ENCODE measurements at regions not wholly inside any gene's neighbourhood (a gene's known extent, or its start where the extent isn't known, plus 50 kb on each side); places are given as distances from the start of the nearest gene placed in this dataset.
"Not testable (repeated sequence)": the region's sequence is repeated elsewhere in the genome, so short reads cannot be mapped to it uniquely, and the experiment has no call there.

DNA sequence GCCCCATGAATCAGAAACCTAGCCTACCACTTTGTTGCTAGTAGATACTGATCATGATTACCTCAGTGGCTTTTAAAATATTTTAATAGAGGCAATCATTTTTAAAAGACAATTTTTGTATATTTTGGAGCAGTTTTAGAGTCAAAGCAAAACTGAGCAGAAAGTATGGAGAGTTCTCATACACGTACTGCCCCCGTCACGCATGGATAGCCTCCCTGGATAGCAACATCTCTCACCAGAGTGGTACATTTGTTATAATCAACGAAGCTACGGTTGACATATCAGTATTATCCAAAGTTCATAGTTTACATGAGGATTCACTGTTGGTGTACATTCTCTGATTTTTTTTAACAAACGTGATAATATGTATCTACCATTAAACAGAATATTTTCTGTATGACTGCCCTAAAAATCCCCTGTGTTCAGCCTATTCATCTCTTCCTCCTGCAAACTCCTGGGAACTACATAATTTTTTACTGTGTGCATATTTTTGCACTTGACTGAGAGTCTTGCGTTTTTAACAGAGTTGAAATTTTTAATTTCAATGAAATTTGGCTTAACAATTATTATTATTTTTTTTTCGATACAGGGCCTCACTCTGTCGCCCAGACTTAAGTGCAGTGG lies 1436.8 kb upstream of the PCDH9 start:
- no peak for DNase-seq (ENCODE audit: low read depth, low spot score)

DNA sequence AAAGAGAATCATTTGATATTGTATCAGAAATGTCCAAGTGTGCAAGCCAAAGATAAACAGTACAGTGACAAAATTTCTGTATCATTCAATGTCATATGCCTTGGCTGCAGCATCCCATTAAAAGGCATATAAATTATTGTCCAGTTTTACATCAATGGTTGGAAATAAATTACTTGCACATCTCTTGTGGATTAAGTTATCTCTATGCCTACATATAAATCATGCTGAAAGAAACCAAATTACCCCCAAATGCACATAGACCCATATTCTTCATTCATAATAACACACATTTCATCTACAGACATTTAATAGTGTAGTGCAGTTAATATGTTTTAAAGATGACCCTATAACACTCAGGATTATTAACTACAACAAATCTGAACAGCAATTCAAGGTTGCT lies 1415.7 kb upstream of the PCDH9 start:
- no peak for DNase-seq (ENCODE audit: low read depth, low spot score)

DNA sequence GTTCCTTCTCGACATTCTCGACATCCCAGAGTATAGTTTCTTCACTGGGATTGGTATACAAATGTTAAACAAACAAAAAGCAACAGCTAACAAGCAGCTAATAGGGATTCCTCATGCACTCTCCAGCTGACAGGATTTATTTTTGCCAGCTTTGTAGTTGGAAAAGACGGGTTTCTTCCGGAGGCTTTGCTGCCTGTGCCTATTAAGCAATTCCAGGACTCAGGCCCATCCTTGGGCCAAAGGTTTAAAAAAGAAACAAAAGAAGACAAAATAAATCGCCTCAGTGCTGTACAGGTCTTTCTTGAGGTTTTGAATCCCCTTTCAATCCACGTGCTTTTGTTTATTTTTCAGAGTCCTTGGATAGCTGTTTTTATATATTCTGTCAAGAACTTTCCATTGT lies 1414.5 kb upstream of the PCDH9 start:
- DNase-seq (ENCODE audit: low read depth, low spot score): no peak

DNA sequence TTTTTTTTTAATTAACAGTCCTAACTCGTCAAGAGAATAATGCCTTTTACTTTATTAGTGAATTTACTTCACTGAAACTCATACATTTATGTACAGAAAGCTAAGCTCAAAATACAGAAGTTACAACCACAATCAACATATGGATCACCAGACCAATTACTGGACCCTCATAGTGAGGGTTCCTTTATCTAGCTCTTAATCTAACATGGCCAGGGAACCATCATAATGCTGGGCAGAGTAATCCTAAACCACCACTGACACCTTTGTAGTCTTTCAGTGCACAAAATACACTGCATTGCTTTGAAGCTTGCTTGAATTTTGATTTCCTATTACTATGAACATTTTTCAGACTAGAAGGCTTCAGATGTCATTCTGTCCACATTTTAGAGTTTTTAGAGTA lies 1406.6 kb upstream of the PCDH9 start:
- DNase-seq (ENCODE audit: low read depth, low spot score): no peak

DNA sequence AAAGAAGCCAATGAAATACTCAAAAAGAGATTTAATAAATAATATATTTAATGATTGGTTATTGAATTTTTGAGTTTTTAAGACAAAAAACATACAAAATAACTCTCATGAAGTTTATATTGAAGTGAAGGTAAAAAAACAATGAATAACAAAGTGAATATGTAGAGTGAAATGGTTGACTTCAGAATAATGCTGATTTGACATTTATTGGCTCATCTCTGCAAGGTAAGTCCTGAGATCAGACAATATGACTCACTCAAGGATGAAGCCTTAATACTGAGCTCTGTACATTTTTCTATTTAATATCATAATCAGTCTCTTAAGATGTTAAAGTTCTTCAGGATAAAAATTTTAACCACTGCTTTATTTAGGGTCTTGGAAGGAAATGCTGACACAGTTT lies 1398.9 kb upstream of the PCDH9 start:
- DNase-seq (ENCODE audit: low read depth, low spot score): no peak

DNA sequence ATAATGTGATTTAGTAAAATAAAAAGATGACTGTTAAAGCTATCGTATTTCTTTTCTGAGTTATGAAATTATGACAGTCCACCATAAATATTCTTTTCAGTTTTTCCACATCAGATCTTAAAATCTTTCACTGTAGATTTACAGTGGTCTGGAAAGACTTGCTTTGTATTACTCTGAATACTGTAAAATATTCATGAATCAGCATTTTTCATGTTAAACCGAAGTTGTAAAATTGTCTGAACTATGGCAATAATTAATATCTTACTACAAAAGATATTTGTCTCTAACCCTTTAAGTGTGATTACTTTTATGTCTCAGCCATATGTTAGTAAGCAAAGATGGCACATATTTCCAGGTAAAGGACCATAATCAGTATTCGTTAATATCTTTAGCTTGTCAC lies 1397.2 kb upstream of the PCDH9 start:
- no peak for DNase-seq (ENCODE audit: low read depth, low spot score)

DNA sequence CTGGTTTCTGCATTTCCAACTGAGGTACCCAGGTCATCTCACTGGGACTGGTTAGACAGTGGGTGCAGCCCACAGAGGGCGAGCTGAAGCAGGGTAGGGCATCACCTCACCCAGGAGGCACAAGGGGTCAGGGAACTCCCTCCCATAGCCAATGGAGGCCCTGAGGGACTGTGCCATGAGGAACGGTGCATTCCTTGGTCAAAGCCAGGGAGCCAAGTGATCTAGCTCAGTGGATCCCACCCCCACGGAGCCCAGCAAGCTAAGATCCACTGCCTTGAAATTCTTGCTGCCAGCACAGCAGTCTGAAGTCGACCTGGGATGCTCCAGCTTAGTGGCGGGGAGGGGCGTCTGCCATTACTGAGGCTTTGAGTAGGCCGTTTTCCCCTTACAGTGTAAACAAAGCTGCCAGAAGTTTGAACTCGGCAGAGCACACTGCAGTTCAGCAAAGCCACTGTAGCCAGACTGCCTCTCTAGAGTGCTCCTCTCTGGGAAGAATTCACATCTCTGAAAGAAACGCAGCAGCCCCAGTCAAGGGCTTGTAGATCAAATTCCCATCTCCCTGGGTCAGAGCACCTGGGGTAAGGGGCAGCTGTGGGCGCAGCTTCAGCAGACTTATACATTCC lies 1386.6 kb upstream of the PCDH9 start:
- no peak for DNase-seq (ENCODE audit: low read depth, low spot score)

DNA sequence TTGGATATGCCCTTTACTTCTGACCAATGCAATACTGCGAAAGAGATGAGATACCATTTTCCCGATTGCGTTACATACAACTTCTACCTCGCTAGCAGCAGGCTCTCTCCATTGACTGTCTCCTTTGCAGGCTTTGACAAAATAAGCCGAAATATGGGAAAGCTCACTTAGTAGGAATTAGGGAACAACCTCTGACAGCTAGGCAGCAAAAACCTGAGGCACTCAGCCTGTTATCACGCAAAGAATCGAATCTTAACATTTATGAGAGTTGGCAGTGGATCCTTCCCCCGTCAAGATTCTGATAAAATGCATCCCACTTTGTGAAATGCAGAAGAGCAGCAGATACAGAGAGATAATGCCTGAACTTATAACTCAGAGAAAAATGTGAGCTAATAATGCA lies 1379.5 kb upstream of the PCDH9 start:
- no peak for DNase-seq (ENCODE audit: low read depth, low spot score)

DNA sequence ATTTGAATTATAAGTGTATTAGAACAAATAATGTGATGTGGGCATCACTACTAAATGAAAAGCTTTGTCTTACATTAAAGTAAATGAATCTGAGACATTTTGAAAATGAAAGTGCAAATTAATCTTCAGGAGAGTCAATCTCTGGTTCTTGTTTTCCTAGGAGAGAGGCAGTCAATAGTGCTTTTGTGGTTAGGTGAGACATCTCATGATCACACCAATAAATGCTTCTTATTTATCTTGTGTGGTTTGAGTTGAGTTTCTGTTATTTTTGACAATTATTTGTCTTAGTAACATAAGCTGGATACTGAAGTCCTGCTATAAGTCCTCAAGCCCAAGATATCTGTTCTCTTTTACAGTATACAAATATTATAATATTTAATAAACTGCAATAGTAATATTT lies 1378.0 kb upstream of the PCDH9 start:
- no peak for DNase-seq (ENCODE audit: low read depth, low spot score)

DNA sequence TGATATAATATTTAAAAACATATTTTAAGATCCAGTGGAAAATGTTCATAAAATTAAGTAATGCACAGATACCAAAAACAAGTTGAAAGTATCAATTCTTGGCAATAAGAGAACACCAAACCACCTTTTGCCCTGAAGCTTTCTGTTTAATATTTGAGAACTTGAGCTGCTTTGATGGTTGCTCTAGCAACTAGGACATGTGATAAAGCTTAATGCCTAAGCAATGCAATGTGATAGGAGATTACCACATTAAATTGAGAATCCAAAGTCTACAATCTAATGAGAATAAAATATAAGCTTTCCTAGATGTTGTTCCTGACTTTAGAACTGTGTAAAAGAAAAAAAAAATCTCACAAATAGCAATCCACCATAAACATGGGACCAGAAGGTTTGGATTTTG lies 1367.5 kb upstream of the PCDH9 start:
- DNase-seq (ENCODE audit: low read depth, low spot score): no peak

DNA sequence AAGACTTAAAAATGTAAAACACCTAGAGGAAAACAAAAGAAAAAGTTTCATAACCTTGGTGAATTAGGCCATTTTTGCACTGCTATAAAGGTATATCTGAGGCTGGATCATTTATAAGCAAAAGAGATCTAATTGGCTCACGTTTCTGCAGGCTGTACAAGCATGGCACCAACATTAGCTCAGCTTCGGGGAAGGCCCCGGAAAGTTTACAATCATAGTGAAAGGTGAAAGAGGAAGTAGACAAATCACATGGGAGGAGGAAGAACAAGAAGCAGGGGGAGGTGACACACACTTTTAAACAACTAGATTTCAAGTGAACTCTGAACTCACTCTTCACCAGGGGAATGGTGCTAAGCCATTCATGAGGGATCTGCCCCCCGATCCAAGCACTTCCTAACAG lies 1358.5 kb upstream of the PCDH9 start:
- no peak for DNase-seq (ENCODE audit: low read depth, low spot score)

DNA sequence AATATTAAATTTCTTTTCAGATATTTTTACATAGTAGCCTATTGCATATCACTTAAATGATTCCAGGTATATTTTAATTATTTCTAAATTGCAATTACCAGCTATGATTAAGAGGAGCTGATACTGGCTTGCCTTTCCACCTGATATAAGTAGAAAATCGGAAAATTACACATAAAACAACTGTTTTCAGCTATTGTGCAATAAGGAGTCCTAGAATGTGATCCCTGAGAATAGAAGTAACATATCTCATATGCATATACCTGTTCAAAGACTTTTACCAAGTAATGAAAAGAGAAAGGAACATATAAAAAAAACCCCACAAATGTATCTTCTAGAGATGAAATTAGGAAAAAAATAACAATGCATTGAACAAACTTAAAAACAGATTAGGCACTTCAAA lies 1354.6 kb upstream of the PCDH9 start:
- DNase-seq (ENCODE audit: low read depth, low spot score): no peak

DNA sequence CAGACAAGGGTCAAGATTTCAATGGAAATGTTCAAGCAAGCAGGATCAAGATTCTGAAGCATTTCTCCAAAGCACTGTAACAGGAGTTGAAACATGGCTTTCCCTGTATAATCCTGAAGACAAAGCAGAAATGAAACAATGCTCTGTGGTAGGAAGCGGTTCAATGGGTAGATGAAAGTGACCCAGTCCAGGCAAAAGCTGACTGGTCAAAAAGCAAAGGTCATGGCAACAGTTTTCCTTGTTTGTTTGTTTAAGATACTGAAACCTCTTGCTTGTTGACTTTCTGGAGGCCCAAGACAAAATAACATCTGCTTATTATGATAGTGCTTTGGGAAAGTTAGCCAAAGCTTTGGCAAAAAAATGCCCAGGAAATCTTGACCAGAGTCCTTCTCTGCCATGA lies 1343.9 kb upstream of the PCDH9 start:
- no peak for DNase-seq (ENCODE audit: low read depth, low spot score)

DNA sequence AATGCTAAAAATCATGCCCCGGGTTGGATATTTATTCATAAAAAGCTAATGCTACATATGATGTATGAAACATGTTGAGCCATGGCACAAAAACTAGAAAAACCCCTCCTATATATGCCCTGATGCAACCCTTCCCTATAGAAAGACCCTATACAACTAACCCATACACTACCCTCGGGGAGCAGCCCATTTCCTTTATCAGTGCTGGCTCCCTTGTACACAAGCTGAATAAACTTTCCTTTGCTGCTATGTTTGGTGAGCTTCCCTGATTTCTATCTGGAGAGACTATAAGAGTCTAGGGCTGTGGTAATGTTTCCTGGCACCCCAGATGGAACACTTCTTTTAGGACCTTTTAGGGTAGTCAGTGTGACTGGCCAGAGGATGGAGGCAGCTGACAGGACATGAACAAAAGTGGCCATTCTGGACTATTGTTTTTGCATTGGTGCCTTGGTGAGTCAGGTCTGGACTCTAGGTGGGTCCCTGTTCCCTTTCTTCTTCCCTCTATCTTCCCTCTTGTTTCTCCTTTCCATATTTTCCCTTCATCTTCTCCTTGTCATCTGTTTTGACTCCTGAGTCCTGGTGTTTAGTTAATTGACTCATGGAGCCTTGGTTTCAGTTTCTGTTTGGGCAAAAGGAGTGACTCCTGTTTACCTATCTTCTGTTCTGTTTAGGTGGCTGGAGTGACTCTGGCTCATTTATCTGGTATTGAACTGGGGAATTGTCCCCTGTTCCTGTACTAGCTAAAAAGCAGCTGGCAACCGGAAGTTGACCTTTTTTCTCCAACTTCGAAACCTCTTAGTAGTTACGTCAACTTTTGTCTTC lies 1321.8 kb upstream of the PCDH9 start:
- DNase-seq (ENCODE audit: low read depth, low spot score): no peak

DNA sequence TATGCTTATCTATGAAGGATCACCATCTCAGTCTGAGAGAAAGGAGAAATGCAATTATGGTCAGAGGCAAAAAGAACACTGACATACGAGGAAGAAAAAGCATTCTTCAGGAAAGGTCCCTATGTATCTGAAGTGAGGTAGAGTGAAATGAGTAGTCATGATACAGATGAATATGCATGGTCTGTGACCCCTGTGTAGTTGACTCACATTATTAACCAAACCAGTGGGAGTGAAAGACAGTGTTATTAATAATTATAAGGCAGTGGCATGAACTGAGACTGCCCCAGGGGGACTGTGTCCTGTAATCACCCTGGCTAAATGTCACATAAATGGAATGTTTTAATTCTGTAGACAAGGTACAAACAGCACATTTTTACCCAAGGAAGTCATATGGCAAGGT lies 1320.2 kb upstream of the PCDH9 start:
- DNase-seq (ENCODE audit: low read depth, low spot score): no peak

DNA sequence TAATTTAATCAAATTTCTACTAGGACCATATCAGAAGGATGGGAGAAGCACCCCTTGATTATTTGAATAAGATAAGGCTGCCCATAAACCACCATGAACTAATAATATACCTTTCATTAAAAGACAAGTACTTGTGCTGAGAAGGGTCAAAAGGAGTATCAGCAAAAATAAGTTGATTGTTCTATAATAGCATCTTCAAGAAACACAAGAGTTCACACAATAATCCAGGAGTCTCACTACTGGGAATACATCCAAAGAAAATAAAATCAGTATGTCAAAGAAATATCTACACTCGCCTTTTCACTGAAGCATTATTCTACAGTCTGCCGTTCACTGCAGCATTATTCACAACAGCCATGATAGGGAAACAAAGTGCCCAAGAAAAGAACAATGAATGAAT lies 1310.1 kb upstream of the PCDH9 start:
- no peak for DNase-seq (ENCODE audit: low read depth, low spot score)

DNA sequence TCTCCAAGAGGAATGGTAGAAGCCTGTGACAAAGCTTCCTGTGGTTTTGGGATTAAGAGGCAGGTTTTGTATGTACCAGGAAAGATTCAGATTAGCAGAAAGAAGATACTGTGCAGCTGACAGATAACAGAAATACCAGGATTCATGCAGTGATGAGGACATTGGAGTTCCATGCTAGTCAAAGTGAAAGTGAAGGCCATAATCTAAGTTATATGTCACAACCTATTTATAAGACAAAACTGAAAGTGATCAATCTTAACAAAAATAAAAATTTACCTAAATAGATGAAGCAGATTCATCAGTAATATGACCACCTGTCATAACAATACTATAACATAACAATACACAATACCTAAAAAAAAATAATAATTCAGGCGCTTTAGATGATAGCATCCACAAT lies 1305.2 kb upstream of the PCDH9 start:
- DNase-seq (ENCODE audit: low read depth, low spot score): no peak

DNA sequence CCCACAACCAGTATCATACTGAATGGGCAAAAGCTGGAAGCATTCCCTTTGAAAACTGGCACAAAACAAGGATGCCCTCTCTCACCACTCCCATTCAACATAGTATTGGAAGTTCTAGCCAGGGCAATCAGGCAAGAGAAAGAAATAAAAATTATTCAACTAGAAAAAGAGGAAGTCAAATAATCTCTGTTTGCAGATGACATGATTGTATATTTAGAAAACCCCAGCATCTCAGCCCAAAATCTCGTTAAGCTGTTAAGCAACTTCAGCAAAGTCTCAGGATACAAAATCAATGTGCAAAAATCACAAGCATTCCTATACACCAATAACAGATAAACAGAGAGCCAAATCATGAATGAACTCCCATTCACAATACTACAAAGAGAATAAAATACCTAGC lies 1297.0 kb upstream of the PCDH9 start:
- DNase-seq (ENCODE audit: low read depth, low spot score): not testable (repeated sequence)

DNA sequence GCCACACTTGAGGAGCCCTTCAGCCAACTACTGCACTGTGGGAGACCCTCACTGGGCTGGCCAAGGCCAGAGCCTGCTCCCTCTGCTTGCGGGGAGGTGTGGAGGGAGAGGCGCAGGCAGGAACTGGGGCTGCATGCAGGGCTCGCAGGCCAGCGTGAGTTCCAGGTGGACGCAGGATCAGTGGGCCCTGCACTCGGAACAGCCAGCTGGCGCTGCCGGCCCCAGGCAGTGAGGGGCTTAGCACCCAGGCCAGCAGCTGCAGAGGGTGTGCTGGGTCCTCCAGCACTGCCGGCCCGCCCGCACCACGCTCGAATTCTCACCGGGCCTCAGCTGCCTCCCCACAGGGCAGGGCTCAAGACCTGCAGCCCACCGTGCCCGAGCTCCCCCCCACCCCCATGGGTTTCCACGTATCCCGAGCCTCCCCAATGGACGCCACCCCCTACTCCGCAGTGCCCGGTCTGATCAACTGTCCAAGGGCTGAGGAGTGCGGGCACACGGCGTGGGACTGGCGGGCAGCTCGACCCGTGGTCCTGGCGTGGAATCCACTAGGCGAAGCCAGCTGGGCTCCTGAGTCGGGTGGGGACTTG lies 1293.8 kb upstream of the PCDH9 start:
- no peak for DNase-seq (ENCODE audit: low read depth, low spot score)

DNA sequence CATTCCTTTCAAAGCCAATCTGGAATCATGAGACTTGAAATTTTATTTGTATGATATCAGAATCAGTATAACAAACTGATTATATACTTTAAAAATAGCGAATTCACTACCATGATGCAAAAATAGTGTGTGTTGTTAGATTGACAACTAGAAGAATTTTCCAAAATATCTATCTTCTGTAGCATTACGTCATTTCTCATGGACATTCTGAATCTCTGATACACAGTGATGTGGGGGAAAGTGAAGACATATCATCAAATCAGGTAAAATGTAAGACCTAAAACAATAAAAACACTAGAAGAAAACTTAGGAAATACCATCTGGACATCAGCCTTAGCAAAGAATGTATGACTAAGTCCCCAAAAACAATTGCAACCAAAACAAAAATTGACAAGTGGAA lies 1292.0 kb upstream of the PCDH9 start:
- no peak for DNase-seq (ENCODE audit: low read depth, low spot score)

DNA sequence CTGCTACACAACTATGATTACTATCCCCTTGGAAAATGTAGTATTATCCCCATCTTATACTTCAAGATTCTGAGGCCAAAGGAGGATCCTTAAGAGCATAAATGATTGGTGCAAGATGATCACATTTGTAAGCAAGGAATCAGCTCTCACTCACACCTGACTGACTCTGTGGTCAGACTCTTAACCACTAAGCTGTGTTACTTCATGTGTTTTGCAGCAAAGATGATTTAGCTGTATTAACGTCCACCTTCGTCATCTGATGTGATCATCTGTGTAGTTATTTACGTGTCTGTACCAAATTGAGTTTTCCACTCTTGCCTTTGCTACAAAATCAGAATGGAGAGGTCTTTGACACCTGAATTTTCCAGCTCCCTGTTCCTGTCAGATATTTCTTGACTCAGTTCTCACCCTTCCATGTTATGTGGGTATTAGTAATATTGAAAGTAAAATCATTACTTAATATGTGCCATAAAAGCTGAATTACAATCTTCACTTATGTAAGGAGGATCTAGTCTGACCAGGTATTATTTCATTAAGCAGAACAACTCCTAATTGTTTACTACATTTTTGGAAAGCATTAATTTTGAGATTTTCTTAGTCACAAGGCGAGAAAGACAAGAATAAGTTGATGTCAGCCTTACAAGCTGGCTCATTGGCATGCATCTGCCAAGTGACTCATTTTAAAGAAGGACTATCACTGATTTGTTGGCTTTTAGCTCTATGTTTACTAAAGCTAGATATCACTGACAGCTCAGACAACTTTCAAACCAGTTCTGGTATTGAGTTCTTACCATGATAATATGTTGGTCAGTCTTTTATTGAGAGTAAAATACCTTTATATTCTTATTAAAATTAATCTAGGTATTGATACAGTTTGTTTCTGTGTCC lies 1279.8 kb upstream of the PCDH9 start:
- DNase-seq (ENCODE audit: low read depth, low spot score): no peak

All from brain pericyte (primary cell).